Endothelial cell of umbilical vein (primary cell): ENCODE measurements at regions not wholly inside any gene's neighbourhood (a gene's known extent, or its start where the extent isn't known, plus 50 kb on each side); places are given as distances from the start of the nearest gene placed in this dataset.

Source experiments
- BruUV-seq: library from RNA; stranded (reverse); fragments of 400-500 nt; replicated peaks from 2 replicates; lab custom pipeline; 2021; lab: Mats Ljungman, UMichigan
- CTCF ChIA-PET: fragments of 300-600, 350-600 bp; sonication (Branson Sonifier 250); formaldehyde crosslinking; loops from one replicate; lab custom pipeline; 2021; ENCODE audit warnings: antibody characterized with exemption, inconsistent platforms; lab: Charles Lee
- POLR2A ChIA-PET: fragments of 300-600, 350-600 bp; sonication (Branson Sonifier 250); formaldehyde crosslinking; loops from one replicate; lab custom pipeline; 2021; ENCODE audit warnings: antibody characterized with exemption, inconsistent platforms; lab: Charles Lee
- DNase-seq: peaks from one replicate; pipeline ENCODE4 v3.0.0-alpha.2; 2011; ENCODE audit warnings: low read depth, low spot score
- FAIRE-seq: peaks from 2 replicates; lab custom pipeline; 2011; peaks lifted over from hg19 to GRCh38; lab: Jason Lieb, UNC
- H2AFZ ChIP-seq: 2 replicates; pipeline ENCODE4 v1.6.0; 2012; ENCODE audit warnings: low read depth, low read length, control low read depth, inconsistent platforms
- H3K27ac ChIP-seq: 2 replicates; pipeline ENCODE4 v1.5.1; 2011; ENCODE audit warnings: low read depth, mild to moderate bottlenecking, control low read depth, low read length, moderate library complexity; ENCODE audit not compliant: insufficient read depth
- H3K27me3 ChIP-seq, 2 experiments: 2 replicates each; pipeline versions ENCODE4 v1.6.0 to v1.6.1; 2011; ENCODE audit warnings: low read length in 2 of 2, mixed read lengths in 1 of 2; ENCODE audit not compliant: control insufficient read depth in 2 of 2, insufficient read depth in 2 of 2
- H3K36me3 ChIP-seq, 2 experiments: 2 replicates in 1 of 2; 3 replicates in 1 of 2; pipeline ENCODE4 v1.5.1; 2011; ENCODE audit warnings: low read length in 2 of 2, mild to moderate bottlenecking in 1 of 2, moderate library complexity in 1 of 2; ENCODE audit not compliant: control insufficient read depth in 2 of 2, insufficient read depth in 2 of 2; ENCODE audit errors: extremely low read depth in 1 of 2
- H3K4me1 ChIP-seq: 3 replicates; pipeline ENCODE4 v1.5.1; 2011; ENCODE audit warnings: mild to moderate bottlenecking, low read length; ENCODE audit not compliant: control insufficient read depth, insufficient read depth; ENCODE audit errors: extremely low read depth
- H3K4me2 ChIP-seq: 2 replicates; pipeline ENCODE4 v1.6.1; 2011; ENCODE audit warnings: low read length, control low read depth, mixed read lengths; ENCODE audit not compliant: insufficient read depth
- H3K4me3 ChIP-seq, 3 experiments: fragments of 200-600 bp in 1 of 3; sonication (generic), shearing (Covaris generic) in 1 of 3; replicated peaks in 1 of 3; 2 replicates each; pipeline ENCODE4 v1.5.1; 2011 to 2016; ENCODE audit warnings: control low read depth in 3 of 3, low read length in 3 of 3, mild to moderate bottlenecking in 2 of 3, inconsistent platforms in 1 of 3, low read depth in 1 of 3, moderate library complexity in 1 of 3; ENCODE audit not compliant: insufficient read depth in 1 of 3
- H3K79me2 ChIP-seq: 2 replicates; pipeline ENCODE4 v1.6.0; 2012; ENCODE audit warnings: low read length, inconsistent platforms; ENCODE audit not compliant: control insufficient read depth, insufficient read depth
- H3K9ac ChIP-seq: replicated peaks from 2 replicates; pipeline ENCODE3; 2011; ENCODE audit warnings: low read length, control low read depth; ENCODE audit not compliant: insufficient read depth; ENCODE audit errors: extremely low read depth
- H3K9me1 ChIP-seq: replicated peaks from 3 replicates; pipeline ENCODE4 v1.6.0; 2011; ENCODE audit warnings: mild to moderate bottlenecking, low read length; ENCODE audit not compliant: control insufficient read depth, insufficient read depth; ENCODE audit errors: extremely low read depth
- H3K9me3 ChIP-seq: replicated peaks from 2 replicates; pipeline ENCODE4 v1.5.1; 2012; ENCODE audit warnings: low read length, inconsistent platforms; ENCODE audit not compliant: control insufficient read depth, insufficient read depth
- H4K20me1 ChIP-seq: replicated peaks from 2 replicates; pipeline ENCODE3; 2011; ENCODE audit warnings: mild to moderate bottlenecking, low read length; ENCODE audit not compliant: control insufficient read depth, insufficient read depth; ENCODE audit errors: extremely low read depth
- CTCF ChIP-seq, 2 donors: IDR thresholded peaks; 1 replicate in 1 of 2; 2 replicates in 1 of 2; pipeline ENCODE4 v1.5.1; 2011; ENCODE audit warnings: low read length in 2 of 2, mild to moderate bottlenecking in 2 of 2, moderate library complexity in 2 of 2, control low read depth in 1 of 2, inconsistent platforms in 1 of 2, low read depth in 1 of 2; ENCODE audit not compliant: insufficient read depth in 1 of 2; ENCODE audit errors: extremely low read depth in 1 of 2
- EZH2 ChIP-seq: IDR thresholded peaks from 2 replicates; pipeline ENCODE4 v1.6.1; 2012; ENCODE audit warnings: borderline replicate concordance, low read depth, mild to moderate bottlenecking, moderate library complexity, low read length, inconsistent platforms; ENCODE audit not compliant: severe bottlenecking
- FOS ChIP-seq: IDR thresholded peaks from 2 replicates; pipeline ENCODE4 v1.6.1; 2011; ENCODE audit warnings: mild to moderate bottlenecking, low read length, moderate library complexity, borderline replicate concordance; ENCODE audit not compliant: insufficient read depth
- GATA2 ChIP-seq: IDR thresholded peaks from 2 replicates; pipeline ENCODE4 v1.7.0; 2011; ENCODE audit warnings: low read depth, mild to moderate bottlenecking, moderate library complexity, mixed read lengths, low read length; ENCODE audit not compliant: insufficient read length, insufficient read depth
- JUN ChIP-seq: IDR thresholded peaks from 2 replicates; pipeline ENCODE4 v1.6.1; 2011; ENCODE audit warnings: borderline replicate concordance, low read depth; ENCODE audit not compliant: insufficient read length, insufficient read depth
- MAX ChIP-seq: IDR thresholded peaks from 2 replicates; pipeline ENCODE4 v1.6.1; 2011; ENCODE audit not compliant: insufficient read depth, insufficient read length
- MYC ChIP-seq: IDR thresholded peaks from one replicate; pipeline ENCODE4 v1.6.1; 2011; ENCODE audit warnings: mild to moderate bottlenecking, low read depth, low read length
- POLR2A ChIP-seq: IDR thresholded peaks from 2 replicates; pipeline ENCODE4 v1.6.1; 2012; ENCODE audit warnings: low read depth, mild to moderate bottlenecking, control low read depth, low read length
- POLR2AphosphoS5 ChIP-seq: IDR thresholded peaks from 2 replicates; pipeline ENCODE4 v1.6.1; 2012; ENCODE audit warnings: low read depth, mild to moderate bottlenecking, control low read depth, low read length, moderate library complexity; ENCODE audit not compliant: insufficient read depth
- dilution Hi-C: fragments of 300-500 bp; cut with MboI; formaldehyde crosslinking; loops from one replicate; pipeline ENCODE4 v1.15.0; 2019; ENCODE audit warnings: low sequenced_read_pairs; ENCODE audit not compliant: extremely low pct_ligation_motif_present
- intact Hi-C: fragments of 100-400 bp; cut with micrococcal nuclease; formaldehyde crosslinking; loops from one replicate; pipeline ENCODE4 v1.10.0; 2022

- Histone ChIP-seq H3K9ac (no peak overlapping the region), H3K4me1 (no peaks in the 10 kb centered on the region), H3K27me3 (peaks cover 0 to 2% of the 10 kb centered on the region in 2 experiments), H4K20me1 (no peaks in the 10 kb centered on the region), H3K79me2 (no peaks in the 10 kb centered on the region), H3K4me3 (no peak overlapping the region), H3K9me3 (no peaks in the 10 kb centered on the region), H3K36me3 (no peaks in the 10 kb centered on the region), H2AFZ (no peak overlapping the region), H3K4me2 (no peak overlapping the region), H3K9me1 (no peaks in the 10 kb centered on the region), H3K27ac (no peak overlapping the region)
- TF ChIP-seq POLR2AphosphoS5 (no peak), MAX (no peak), FOS (no peak), POLR2A (no peak), GATA2 (no peak), MYC (no peak), JUN (no peak), EZH2 (no peak), CTCF (IDR thresholded peaks at IDR 0.05; ENCODE audit: extremely low read depth in 1 of 2, insufficient read depth in 1 of 2, low read depth in 1 of 2, low read length in 2 of 2) (no peak)
- POLR2A ChIA-PET, result no interaction called here
- FAIRE-seq (no peak), DNase-seq (no peak)
- intact Hi-C loops, result no loop called here
- dilution Hi-C loops, result no loop called here
- BruUV-seq, result no TSS peak
- CTCF ChIA-PET, result no interaction called here
Measured at GRCh38 chr11:15758857-15759465, 597.4 kb downstream of the SOX6 start.
